RWPE2 (cell line): ENCODE measurements at regions not wholly inside any gene's neighbourhood (a gene's known extent, or its start where the extent isn't known, plus 50 kb on each side); places are given as distances from the start of the nearest gene placed in this dataset.
"Not testable (repeated sequence)": the region's sequence is repeated elsewhere in the genome, so short reads cannot be mapped to it uniquely, and the experiment has no call there.

Experiments used
- ATAC-seq: fragments of 200-7000 bp; cut with Tn5 transposase; 3 replicates; pipeline ENCODE4 v1.9.1; 2021; ENCODE audit warnings: low read depth
- DNase-seq: peaks from one replicate; pipeline ENCODE4 v3.0.0-alpha.2; 2020; ENCODE audit warnings: low spot score
- H3K27ac ChIP-seq: fragments of 450-650 bp; 2 replicates; pipeline ENCODE4 v1.5.1; 2017; ENCODE audit warnings: mild to moderate bottlenecking; ENCODE audit not compliant: poor library complexity, severe bottlenecking
- H3K27me3 ChIP-seq: fragments of 250-450 bp; sonication (Bioruptor Pico); 2 replicates; pipeline ENCODE4 v1.5.1; 2021; ENCODE audit warnings: mild to moderate bottlenecking, moderate library complexity; ENCODE audit not compliant: insufficient read depth, poor library complexity, severe bottlenecking
- H3K36me3 ChIP-seq: fragments of 250-450 bp; sonication (Bioruptor Pico); 2 replicates; pipeline ENCODE4 v1.5.1; 2020; ENCODE audit warnings: low read depth, mild to moderate bottlenecking, moderate library complexity
- H3K4me1 ChIP-seq: fragments of 250-450 bp; sonication (Bioruptor Pico); 2 replicates; pipeline ENCODE4 v1.5.1; 2021; ENCODE audit warnings: mild to moderate bottlenecking, moderate library complexity; ENCODE audit not compliant: insufficient read depth, poor library complexity, severe bottlenecking
- H3K4me3 ChIP-seq: fragments of 250-450 bp; sonication (Bioruptor Pico); 2 replicates; pipeline ENCODE4 v1.5.1; 2021; ENCODE audit warnings: mild to moderate bottlenecking, moderate library complexity; ENCODE audit not compliant: severe bottlenecking
- H3K9me3 ChIP-seq: fragments of 250-450 bp; sonication (Bioruptor Pico); 2 replicates; pipeline ENCODE4 v1.5.1; 2021; ENCODE audit warnings: mild to moderate bottlenecking, moderate library complexity; ENCODE audit not compliant: severe bottlenecking
- TF ChIP-seq, protein P1 (sequence below): fragments of 450-650 bp; IDR thresholded peaks from one replicate; pipeline ENCODE4 v1.5.1; 2017; ENCODE audit warnings: mild to moderate bottlenecking, moderate library complexity; ENCODE audit not compliant: poor library complexity, severe bottlenecking

DNA sequence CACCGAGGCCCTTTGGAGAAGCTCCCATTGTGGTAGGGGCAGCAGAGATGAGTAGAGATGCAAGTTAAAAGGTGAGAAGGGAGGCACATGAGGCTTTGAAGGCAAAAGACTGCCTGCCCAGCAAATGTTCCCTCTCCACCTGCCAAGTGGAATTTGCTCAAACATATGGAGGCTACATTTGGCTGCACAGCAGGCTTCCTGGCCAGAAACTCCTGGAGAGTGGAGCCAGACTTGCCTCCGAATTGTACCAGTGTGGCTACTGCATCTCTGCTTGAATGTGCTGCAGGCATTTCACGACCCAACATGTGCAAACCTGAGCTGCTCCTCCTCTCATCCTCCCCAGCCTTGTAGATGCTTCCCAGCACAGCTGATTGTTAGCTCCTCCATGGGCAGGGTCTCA is 229.2 kb downstream of the ZNF621 start:
- no peaks in the 10 kb centered on the region for H3K36me3 ChIP-seq
- no peaks in the 10 kb centered on the region for H3K4me1 ChIP-seq
- DNase-seq (no peak), ATAC-seq (no peak)
- H3K4me3 ChIP-seq: no peak overlapping the region
- TF ChIP-seq, protein P1, sequence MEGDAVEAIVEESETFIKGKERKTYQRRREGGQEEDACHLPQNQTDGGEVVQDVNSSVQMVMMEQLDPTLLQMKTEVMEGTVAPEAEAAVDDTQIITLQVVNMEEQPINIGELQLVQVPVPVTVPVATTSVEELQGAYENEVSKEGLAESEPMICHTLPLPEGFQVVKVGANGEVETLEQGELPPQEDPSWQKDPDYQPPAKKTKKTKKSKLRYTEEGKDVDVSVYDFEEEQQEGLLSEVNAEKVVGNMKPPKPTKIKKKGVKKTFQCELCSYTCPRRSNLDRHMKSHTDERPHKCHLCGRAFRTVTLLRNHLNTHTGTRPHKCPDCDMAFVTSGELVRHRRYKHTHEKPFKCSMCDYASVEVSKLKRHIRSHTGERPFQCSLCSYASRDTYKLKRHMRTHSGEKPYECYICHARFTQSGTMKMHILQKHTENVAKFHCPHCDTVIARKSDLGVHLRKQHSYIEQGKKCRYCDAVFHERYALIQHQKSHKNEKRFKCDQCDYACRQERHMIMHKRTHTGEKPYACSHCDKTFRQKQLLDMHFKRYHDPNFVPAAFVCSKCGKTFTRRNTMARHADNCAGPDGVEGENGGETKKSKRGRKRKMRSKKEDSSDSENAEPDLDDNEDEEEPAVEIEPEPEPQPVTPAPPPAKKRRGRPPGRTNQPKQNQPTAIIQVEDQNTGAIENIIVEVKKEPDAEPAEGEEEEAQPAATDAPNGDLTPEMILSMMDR: no peak
- H3K27ac ChIP-seq: no peak overlapping the region
- H3K27me3 ChIP-seq: no peaks in the 10 kb centered on the region
- H3K9me3 ChIP-seq: no peaks in the 10 kb centered on the region

DNA sequence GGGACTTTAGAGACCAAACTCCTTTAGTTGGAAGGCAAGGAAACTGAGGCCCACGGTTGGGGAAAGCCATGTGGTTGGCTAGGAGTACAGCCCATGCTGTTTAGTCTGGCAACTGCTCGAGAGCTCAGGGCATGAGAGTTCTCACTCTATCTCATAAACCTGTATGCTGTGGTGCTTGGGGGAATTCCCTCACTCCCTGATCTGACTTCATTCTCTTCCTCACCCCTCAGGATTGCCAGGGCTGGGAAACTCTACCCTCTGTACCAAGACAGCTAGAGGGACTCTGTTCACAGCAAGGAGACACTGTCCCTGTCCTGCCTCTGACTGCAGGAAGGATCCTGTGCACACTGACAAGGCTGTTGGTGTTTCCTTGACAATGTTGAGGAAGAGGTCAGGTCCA is 230.2 kb downstream of the ZNF621 start:
- Histone ChIP-seq H3K9me3 (no peaks in the 10 kb centered on the region), H3K4me1 (no peaks in the 10 kb centered on the region), H3K36me3 (no peaks in the 10 kb centered on the region), H3K4me3 (no peak overlapping the region), H3K27ac (no peak overlapping the region), H3K27me3 (no peaks in the 10 kb centered on the region)
- ATAC-seq (no peak), DNase-seq (no peak)
- TF ChIP-seq, protein P1: no peak

DNA sequence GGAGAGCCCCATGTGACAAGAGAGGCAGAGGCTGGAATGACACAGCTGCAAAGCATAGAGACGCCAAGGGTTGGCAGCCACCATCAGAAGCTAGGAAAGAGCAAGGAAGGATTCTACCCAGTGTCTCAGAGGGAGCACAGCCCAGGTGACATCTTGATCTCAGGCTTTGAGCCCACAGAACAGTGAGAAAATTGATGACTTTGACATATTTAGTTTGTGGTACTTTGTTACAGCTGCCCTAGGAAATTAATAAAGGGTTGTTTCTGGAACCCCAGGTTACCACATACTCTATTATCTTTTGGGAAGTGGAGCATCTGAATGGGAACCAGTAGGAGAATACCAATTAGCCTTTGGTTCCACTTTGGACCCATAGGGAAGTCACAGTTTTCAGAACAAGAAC is 231.7 kb downstream of the ZNF621 start:
- no peak for DNase-seq
- H3K27ac ChIP-seq: no peak overlapping the region
- no peaks in the 10 kb centered on the region for H3K27me3 ChIP-seq
- H3K4me1 ChIP-seq: no peaks in the 10 kb centered on the region
- no peaks in the 10 kb centered on the region for H3K36me3 ChIP-seq
- no peak for ATAC-seq
- H3K9me3 ChIP-seq: no peaks in the 10 kb centered on the region
- no peak overlapping the region for H3K4me3 ChIP-seq
- TF ChIP-seq, protein P1: no peak

DNA sequence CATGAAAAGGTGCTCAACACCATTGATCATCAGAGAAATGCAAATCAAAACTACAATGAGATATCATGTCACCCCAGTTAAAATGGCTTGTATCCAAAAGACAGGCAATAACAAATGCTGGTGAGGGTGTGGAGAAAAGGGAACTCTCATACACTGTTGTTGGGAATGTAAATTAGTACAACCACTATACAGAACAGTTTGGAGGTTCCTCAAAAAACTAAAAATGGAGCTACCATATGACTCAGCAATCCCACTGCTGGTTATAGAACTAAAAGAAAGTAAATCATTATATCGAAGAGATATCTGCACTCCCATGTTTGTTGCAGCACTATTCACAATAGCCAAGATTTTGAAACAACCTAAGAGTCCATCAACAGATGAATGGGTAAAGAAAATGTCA is 238.0 kb downstream of the ZNF621 start:
- not testable (repeated sequence) for H3K4me3 ChIP-seq, H3K27me3 ChIP-seq, ATAC-seq, DNase-seq, H3K9me3 ChIP-seq, H3K4me1 ChIP-seq, H3K36me3 ChIP-seq, H3K27ac ChIP-seq

DNA sequence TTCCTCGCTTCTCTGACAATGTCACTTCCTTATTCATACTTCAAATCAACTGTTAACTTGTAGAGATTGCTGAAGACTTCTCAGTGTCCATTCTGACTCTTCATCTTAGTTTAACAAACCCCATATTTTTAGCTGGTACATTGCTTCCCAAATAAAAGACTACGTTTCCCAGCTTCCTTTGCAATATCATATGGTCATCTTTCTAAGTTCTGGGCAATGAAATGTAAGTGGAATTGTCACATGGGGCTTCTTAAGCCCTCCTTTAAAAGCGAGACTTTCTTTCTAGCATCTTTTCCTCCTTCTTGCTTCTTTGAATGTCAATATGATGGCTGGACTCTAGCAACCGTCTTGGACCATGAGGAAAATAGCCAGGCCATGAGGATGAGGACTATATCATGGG is 239.0 kb downstream of the ZNF621 start:
- no peaks in the 10 kb centered on the region for H3K4me1 ChIP-seq
- no peak for DNase-seq

More for the DNA sequence above, 239.0 kb downstream of the ZNF621 start:
- Histone ChIP-seq H3K27me3 (no peaks in the 10 kb centered on the region), H3K4me3 (no peak overlapping the region), H3K9me3 (no peaks in the 10 kb centered on the region), H3K36me3 (no peaks in the 10 kb centered on the region), H3K27ac (no peak overlapping the region)
- TF ChIP-seq, protein P1: no peak
- no peak for ATAC-seq
